ENCODE measurements at regions not wholly inside any gene's neighbourhood (a gene's known extent, or its start where the extent isn't known, plus 50 kb on each side); places are given as distances from the start of the nearest gene placed in this dataset.

DNA sequence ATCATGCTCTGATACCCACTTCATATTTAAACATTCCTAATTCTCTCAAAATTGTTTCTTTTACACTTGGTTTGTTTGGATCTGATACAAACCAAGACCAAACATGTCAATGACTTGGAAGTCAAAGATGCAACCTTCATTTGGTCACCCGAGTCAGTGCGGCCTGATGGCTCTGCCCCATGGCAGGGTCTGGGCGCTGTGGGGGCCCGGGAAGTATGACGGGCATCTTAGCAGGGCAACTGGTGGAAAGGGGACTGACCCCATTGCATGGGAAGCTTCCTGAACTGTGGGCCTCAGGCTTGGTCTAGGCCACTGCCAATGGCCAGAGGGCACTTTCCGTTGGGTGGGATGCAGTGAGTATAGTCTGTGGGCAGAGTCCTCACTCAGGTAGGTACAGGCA, 178.0 kb downstream of the KATNIP start:
- TF ChIP-seq, protein P1, sequence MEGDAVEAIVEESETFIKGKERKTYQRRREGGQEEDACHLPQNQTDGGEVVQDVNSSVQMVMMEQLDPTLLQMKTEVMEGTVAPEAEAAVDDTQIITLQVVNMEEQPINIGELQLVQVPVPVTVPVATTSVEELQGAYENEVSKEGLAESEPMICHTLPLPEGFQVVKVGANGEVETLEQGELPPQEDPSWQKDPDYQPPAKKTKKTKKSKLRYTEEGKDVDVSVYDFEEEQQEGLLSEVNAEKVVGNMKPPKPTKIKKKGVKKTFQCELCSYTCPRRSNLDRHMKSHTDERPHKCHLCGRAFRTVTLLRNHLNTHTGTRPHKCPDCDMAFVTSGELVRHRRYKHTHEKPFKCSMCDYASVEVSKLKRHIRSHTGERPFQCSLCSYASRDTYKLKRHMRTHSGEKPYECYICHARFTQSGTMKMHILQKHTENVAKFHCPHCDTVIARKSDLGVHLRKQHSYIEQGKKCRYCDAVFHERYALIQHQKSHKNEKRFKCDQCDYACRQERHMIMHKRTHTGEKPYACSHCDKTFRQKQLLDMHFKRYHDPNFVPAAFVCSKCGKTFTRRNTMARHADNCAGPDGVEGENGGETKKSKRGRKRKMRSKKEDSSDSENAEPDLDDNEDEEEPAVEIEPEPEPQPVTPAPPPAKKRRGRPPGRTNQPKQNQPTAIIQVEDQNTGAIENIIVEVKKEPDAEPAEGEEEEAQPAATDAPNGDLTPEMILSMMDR (IDR thresholded peaks at IDR 0.05): no peak
- TF ChIP-seq POLR2A (IDR thresholded peaks at IDR 0.05): no peak
- no peak for TF ChIP-seq EP300 (IDR thresholded peaks at IDR 0.05)
